T follicular helper cell (primary cell): ENCODE measurements at regions not wholly inside any gene's neighbourhood (a gene's known extent, or its start where the extent isn't known, plus 50 kb on each side); places are given as distances from the start of the nearest gene placed in this dataset.
"Not testable (repeated sequence)": the region's sequence is repeated elsewhere in the genome, so short reads cannot be mapped to it uniquely, and the experiment has no call there.

ENCODE experiments used
- DNase-seq: peaks from one replicate; pipeline ENCODE4 v3.0.0-alpha.2; 2020; ENCODE audit warnings: low read depth

DNA sequence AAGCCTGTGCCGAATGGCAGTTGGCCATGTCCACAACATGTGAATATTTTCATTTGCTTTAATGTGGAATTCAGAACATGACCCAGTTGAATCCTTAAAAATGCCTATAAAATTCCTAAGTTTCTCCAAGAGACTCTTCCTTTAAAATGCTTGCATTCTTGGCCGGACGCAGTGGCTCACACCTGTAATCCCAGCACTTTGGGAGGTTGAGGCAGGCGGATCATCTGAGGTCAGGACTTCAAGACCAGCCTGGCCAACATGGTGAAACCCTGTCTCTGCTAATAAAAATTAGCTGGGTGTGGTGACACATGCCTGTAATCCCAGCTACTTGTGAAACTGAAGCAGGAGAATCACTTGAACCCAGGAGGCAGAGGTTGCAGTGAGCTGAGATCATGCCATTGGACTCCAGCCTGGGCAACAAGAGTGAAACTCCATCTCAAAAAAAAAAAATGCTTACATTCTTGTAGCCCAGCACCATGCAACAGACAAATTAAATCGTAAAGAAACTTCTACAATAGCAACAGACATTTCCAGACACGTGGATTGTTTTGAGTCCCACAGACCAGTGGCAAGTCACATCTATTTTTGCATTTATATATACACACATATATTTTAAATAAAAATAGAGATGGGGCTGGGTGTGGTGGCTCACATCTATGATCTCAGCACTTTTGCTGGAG is 274.4 kb downstream of the GOLGA6L6 start:
- not testable (repeated sequence) for DNase-seq

DNA sequence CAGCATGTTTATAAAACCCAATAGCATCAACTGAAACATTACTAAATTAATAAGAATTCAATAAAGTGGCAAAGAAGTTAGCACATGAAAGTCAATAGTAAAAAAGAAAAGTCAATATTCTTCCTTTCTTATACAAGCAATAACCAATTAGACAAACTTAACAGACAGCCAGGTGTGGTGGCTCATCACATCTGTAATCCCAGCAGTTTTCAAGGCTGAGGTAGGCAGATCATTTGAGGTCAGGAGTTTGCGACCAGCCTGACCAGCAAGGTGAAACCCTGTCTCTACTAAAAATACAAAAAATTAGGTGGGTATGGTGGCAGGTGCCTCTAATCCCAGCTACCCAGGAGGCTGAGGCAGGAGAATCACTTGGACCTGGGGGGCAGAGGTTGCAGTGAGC is 275.9 kb downstream of the GOLGA6L6 start:
- not testable (repeated sequence) for DNase-seq

DNA sequence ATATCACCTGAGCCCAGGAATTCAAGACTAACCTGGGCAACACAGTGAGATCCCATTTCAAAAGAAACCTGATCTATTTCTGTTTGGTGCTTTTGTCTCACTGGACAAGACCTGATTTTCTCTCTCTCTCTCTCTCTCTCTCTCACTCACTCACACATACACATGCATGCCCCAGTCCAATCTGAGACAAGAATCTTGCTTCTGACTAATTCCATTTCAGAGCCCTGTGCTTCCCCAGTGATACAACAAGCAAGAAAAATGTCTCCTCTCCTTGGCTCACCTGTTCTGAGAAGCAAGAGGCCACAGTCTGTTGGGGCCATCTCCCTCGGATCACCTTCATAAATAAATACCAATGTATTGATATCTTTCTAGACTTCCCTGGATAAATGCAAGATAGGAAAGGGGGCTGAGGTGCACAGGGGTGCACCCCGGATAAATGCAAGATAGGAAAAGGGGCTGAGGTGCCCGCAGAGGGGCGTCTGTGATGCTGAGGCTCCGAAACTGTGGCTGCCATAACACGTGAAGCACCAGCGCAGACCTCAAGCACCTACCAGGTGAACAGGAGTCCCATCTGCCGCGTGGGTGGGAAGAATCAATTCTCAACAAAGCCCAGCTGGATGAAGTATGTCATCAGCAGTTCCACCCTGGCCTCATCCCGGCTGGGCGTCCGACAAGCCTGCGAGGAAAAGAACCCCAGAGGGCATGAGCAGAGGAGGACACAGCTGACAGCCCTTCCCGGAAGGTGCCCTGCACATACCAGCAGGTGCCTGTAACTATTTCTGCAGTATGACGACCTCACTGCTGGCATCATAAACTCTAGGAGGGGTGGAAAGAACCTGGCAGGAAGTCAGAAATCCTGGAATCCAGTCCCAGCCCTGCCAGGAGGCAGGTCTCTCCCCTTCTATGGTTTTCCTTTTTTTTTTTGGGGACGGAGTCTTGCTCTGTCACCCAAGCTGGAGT is 280.0 kb downstream of the GOLGA6L6 start:
- not testable (repeated sequence) for DNase-seq

DNA sequence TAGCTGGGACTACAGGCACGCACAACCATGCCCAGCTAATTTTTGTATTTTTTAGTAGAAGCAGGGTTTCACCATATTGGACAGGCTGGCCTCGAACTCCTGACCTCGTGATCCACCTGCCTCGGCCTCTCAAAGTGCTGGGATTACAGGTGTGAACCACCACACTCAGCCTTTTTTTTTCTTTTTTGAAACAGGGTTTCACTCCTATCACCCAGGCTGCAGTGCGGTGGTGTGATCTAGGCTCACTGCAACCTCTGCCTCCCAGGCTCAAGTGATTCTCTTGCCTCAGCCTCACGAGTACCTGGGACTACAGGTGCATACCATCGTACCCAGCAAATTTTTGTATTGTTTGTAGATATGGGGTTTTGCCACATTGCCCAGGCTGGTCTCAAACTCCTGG is 280.9 kb downstream of the GOLGA6L6 start:
- DNase-seq, result not testable (repeated sequence)

DNA sequence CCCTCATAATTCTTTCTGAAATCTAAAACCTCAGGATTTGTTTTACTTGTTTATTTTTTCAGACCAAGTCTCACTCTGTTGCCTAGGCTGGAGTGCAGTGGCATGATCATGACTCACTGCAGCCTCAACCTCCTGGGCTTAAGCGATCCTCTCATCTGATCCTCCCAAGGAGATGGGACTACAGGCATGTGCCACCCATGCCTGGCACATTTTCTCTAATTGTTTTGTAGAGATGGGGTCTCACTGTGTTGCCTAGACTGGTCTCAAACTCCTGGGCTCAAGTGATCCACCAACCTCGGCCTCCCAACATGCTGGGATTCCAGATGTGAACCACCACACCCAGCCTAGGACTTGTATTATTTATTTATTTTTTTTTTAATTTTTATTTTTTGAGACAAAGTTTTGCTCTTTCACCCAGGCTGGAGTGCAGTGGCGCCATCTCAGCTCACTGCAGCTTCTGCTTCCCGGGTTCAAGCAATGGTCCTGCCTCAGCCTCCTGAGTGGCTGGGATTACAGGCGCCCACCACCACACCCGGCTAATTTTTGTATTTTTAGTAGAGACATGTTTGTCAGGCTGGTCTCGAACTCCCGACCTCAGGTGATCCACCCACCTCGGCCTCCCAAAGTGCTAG is 281.9 kb downstream of the GOLGA6L6 start:
- not testable (repeated sequence) for DNase-seq

DNA sequence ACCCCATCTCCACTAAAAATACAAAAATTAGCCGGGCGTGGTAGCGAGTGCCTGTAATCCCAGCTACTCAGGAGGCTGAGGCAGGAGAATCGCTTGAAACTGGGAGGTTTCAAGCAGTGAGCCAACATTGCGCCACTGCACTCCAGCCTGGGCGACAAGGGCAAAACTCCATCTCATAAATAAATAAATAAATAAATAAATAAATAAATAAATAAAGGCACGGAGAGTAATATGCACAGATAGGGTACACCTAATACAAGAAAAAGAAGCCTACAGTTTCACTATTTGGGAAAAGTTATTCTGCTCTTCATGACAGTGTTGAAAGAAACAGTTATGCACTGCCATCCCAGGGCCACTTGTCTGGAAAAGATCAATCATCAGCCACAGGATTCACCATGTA is 285.2 kb downstream of the GOLGA6L6 start:
- DNase-seq, result not testable (repeated sequence)

DNA sequence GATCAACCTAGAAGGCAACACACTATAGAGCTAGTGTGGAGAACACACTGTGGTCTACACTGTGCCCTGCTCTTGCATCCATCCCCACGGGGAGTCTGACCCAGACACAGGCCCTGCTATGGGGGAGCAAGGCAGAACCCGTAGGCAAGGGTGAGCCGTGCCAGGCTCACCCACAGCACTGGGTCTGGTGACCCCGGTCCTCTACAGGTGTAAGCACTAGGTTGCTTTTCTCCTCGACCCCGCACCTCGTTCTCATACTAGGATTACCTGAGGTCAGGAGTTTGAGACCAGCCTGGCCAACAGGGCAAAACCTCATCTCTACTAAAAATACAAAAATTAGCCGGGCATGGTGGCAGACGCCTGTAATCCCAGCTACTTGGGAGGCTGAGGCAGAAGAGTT is 286.0 kb downstream of the GOLGA6L6 start:
- DNase-seq, result not testable (repeated sequence)

DNA sequence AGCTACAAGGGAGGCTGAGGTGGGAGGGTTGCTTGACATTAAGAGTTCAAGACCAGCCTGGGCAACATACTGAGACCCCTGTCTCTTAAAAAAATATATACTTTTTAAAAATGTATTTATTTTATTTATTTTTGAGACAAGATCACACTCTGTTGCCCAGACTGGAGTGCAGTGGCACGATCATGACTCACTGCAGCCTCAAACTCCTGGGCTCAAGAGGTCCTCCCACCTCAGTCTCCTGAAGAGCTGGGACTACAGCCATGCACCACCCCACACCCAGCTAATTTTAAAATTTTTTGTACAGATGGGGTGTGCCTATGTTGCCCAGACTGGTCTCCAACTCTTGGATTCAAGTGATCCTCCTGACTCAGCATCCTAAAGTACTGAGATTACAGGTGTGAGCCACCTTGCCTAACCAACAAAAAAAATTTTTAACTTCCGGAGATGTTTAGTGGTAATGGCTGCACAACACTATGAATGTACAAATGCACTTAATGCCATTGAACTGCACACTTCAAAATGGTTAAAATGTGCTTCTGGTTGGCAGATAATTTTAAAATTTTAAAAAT is 288.5 kb downstream of the GOLGA6L6 start:
- not testable (repeated sequence) for DNase-seq

DNA sequence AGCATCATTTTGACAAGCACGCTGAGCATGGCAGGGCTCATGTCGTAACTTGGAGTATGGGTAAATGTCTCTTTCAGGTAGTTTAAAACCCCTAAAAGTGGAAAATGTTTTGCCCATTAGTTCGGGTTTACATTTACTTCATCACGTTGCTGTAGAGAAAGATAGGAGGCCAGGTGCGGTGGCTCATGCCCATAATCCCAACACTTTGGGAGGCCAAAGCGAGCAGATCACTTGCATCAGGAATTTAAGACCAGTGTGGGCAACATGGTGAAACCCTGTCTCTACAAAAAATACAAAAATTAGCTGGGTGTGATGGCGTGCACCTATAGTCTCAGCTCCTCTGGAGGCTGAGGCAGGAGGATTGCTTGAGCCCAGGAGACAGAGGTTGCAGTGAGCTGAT is 289.6 kb downstream of the GOLGA6L6 start:
- not testable (repeated sequence) for DNase-seq

DNA sequence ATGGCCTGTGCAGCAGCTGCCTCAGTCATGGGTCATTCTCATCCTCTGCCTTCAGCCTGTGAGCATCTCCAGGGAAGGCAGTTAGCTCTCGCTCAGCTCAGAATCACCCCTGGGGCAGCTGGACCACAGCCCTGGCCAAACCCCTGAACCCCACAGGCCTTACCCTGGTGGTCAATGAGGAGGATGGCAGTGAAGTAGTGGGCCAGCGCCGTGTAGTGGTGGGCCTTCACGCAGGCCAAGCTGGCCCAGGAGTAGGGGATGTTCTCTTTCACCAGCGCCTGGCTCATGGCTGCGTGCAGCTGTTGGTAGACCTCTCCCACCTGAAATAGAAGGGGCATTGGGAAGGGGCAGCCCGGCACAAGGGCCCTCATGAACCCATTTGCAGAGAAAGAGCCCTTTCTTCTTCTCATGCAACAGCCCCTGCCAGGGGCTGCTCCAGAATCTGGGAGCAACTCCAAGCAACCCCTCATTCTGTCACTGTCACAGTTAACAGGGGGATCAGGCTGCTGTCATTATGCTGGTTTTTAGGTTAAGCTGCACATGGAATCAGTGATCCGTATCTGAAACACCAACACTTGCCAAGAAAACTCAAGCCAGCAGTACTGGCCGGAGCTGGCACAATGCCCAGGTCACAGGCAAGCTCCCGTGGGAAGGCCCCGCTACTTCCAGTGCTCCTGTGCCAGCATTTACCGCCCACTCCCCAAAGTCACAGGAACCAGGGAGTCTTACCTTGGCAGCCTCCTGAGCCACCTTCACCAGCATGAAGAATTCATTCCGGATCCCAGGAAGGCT is 290.2 kb downstream of the GOLGA6L6 start:
- not testable (repeated sequence) for DNase-seq

DNA sequence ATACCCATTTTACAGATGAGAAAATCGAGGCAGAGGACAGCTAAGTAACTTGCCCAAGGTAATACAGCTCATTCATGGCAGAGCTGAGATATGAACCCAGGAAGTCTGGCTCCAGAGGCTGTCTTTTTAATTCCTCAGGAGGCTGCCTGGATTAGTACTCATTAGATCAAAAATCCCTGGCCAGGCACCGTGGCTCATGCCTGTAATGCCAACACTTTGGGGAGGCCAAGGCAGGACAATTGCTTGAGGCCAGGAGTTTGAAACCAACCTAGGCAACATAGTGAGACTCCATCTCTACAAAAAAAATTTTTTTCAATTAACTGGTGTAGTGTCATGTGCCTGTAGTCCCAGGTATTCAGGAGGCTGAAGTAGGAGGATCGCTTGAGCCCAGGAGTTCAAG is 291.4 kb downstream of the GOLGA6L6 start:
- not testable (repeated sequence) for DNase-seq

DNA sequence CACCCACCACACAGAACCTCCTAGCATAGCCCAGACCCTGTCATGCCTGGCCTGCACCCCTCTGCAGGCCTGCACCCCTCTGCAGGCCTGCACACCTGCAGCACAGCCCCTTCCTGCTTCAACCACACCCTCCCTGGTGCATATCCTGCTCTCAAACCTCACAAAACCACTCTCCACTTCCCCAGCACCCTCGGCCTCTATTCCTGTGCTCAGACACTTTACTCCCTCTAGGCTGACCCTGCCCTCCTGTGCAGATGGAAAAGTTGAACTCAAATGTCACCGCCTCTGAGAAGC is 292.0 kb downstream of the GOLGA6L6 start:
- not testable (repeated sequence) for DNase-seq

DNA sequence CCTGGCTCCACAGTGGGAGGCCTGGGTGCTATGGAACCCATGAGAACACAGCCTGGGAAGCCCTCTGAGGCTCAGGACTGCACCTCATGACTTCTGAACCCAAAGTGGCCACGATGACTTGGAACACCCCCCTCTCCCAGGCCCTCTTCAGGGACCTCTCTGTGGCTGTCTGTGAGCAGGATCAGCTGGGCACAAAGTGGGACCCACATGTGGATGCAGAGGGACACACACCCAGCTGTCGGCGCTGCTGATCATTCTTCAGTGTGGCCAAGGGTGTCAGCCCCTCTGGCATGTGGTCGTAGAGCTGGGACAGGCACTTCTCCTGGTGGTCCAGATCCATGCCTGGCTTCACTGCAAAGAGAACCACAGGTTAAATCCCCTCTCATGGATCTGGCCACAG is 293.2 kb downstream of the GOLGA6L6 start:
- DNase-seq, result not testable (repeated sequence)

DNA sequence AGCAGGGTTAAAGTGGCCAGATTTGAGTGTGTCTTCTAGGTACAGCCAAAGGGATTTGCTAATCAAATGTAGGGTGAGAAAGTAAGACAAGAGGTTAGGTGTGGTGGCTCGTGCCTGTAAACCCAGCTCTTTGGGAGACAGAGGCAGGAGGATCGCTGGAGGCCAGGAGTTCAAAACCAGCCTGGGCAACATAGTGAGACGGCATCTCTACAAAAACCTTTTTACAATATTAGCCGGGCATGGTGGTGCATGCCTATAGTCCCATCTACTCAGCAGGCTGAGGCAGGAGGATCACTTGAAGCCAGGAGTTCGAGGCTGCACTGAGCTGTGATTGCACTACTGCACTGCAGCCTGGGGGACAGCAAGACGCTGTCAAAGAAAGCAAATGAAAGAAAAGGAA is 294.5 kb downstream of the GOLGA6L6 start:
- DNase-seq, result not testable (repeated sequence)

DNA sequence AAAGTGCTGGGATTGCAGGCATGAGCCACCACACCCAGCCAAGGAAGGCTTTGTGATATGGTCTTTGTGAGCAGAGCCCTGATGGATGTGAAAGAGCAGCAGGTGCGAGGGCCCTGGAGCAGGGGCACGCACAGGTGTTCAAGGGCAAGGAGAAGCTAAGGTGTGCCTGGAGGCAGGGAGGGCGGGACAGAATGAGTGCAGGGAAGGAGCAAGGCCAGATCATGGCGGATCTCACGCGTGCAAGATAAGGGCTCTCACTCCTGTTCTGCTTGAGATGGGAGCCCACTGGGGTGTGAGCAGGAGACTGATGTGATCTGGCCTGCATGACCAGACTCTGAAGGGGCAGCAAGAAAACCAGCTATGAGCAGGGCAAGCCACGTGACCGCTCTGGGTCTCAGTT is 295.0 kb downstream of the GOLGA6L6 start:
- not testable (repeated sequence) for DNase-seq

DNA sequence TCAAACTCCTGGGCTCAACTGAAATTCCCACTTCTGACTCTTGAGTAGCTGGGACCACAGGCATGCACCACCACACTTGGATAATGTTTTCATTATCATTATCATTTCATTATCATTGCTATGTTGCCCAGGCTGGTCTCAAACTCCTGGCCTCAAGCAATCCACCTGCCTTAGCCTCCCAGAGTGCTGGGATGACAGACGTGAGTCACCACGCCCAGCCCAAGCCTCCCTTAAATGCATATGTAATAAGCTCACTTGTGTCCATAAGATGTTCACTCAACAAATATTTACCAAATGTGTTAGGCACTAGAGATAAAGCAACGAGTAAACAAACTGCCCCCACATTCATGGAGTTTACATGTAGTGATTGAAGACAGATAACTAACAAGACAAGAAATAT is 295.7 kb downstream of the GOLGA6L6 start:
- DNase-seq, result not testable (repeated sequence)

DNA sequence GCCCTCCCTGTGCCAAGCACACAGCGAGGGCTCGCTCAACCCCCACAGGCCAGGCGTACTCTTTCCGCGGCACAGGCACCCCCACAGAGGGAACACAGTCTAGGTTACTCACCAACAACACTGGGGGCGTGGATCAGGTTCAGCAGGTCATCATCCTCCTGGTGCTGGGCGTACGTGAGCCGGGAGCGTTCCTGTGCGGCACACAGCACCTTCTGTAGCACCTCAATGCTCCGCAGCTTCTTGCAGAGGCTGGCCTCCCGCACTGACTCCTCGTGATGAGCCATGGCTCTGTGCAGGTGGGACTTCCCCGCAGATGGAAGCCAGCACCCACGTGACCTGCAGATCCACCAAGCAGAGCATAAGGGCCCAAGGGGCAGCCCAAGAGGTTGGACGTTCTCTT is 296.8 kb downstream of the GOLGA6L6 start:
- not testable (repeated sequence) for DNase-seq

DNA sequence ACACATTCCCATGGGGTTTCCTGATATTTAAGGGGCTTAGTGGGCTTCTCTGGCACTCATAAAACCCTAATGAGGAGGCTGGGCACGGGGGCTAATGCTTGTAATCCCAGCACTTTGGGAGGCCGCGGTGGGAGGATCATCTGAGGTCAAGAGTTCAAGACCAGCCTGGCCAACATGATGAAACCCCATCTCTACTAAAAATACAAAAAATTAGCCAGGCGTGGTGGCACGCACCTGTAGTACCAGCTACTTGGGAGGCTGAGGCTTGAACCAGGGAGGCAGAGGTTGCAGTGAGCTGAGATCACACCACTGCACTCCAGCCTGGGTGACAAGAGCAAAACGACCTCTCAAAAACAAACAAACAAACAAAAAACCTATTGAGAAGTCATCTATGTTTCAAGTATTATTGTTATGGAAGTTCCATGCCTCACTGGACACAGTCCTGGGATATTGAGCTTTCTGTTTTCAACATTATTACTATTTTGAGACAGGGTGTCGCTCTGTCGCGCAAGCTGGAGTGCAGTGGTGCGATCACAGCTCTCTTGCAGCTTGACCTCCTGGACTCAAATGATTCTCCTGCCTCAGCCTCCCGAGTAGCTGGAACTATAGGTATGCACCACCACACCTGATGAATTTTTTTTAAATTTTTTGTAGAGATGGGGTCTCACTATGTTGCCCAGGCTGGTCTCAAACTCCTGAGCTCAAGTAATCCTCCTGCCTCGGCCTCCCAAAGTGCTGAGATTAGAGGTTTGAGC is 297.9 kb downstream of the GOLGA6L6 start:
- DNase-seq, result not testable (repeated sequence)

DNA sequence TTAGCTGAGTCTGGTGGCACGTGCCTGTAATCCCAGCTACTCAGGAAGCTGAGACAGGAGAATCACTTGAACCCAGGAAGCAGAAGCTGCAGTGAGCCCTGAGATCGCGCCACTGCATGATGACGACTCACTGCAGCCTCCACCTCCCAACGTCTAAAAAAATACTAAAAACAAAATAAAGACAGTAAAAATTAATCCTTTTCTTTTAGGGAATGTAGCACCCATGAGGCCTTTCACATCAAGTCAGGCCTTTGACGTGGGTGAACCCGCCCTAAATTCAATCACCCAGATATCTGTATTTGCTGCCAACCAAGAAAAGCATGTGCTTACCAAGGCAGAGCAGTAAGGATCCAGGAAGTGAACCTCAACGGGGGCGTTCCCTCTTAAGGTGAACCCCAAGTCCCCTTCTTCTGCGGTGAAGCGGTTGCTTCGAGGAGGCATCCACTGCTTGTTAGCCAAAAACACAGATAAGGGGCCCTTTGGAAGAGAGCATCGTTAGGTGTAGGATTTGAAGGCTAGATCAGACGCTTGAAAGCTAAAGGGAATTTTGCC is 301.2 kb downstream of the GOLGA6L6 start:
- DNase-seq, result not testable (repeated sequence)

DNA sequence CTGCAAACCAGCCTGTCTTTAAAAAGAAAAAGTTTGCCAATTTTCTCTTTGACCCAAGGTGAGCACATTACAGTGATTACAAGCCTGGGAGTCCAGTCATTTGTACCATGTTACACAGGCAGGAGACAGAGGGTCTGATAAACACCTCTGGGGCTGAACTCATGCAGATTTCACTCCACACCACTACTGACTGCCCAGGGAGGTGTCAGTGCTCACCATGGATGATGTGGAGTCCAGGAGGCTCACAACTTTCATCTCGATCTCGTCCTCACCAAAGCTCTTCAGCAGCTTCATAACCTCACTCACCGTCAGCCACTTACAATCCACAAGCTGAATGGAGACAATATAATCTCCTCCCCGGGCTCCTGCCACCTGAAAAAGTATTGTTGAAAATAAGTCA is 302.4 kb downstream of the GOLGA6L6 start:
- not testable (repeated sequence) for DNase-seq
